ENCODE measurements at regions not wholly inside any gene's neighbourhood (a gene's known extent, or its start where the extent isn't known, plus 50 kb on each side); places are given as distances from the start of the nearest gene placed in this dataset.
A peak's percentile ranks its signal among the peaks of the same experiment; 100 is the strongest.

- DNase-seq, result no peak
Measured at GRCh38 chrX:40268188-40268520, 170.4 kb upstream of the BCOR start.

DNA sequence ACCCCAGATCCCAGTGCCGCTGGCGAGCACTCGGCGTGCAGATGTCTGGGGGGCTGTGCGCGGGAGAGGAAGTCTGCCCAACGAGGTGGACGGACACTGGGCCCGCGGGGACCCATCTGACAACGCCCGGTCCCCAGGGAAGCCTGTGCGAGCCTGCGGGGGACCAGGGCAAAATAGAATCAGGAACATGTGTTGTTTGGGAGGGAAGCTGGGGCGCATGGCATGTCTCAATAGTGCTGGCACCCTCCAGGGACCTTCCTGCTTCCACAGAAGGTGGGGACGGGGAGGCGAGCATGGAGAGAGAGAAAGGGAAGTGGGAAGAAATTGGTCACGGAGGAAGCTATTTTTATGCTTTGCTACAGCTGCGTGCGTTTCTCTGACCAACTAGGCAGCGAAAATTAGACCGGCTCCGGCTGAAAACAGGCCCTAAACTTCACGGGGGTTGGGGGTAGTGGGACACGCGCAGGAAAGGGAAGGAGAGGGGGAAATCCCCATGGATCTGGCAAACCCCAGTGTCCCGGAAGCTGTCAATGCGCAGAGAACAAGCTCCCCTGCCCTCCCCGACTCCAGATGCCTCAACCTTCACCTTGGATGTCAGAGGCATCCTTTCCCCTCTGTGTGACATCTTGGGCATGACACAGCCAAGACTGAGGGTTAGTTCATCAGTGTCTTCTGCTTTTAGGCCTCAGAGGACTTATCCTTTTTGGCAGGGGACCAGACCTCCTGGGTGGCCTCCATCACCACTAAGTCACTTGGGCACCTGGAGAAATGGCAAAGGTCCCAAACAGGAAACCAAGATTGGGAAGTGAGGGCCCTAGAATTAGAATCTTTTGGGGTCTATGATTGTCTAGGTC lies 169.8 kb upstream of the BCOR start:
- DNase-seq, result no peak

GRCh38 chrX:40266490-40267333 lies 169.0 kb upstream of the BCOR start:
- no peak for DNase-seq

- DNase-seq, result no peak
Measured at GRCh38 chrX:40265936-40266335, 168.2 kb upstream of the BCOR start.

- DNase-seq, result no peak
Measured at GRCh38 chrX:40263014-40263560, 165.3 kb upstream of the BCOR start.

GRCh38 chrX:40262157-40263013 lies 164.6 kb upstream of the BCOR start:
- no peak for DNase-seq

DNA sequence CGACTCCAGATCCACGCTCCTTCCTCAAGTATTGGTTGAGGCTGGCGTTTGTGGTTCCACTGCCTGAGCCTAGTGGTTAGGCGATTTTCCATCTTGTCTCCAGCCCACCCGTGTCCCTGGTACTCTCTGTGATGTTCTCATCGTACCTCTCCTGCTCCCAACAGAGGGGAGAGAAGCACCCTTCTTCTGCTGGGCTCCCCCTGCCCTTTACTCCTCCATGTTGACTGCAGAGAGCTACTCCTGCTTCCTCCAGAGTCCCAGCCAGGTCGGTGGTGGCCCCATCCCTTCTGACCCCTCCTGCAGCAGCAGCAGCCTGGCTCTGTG lies 164.0 kb upstream of the BCOR start:
- DNase-seq, result no peak

DNA sequence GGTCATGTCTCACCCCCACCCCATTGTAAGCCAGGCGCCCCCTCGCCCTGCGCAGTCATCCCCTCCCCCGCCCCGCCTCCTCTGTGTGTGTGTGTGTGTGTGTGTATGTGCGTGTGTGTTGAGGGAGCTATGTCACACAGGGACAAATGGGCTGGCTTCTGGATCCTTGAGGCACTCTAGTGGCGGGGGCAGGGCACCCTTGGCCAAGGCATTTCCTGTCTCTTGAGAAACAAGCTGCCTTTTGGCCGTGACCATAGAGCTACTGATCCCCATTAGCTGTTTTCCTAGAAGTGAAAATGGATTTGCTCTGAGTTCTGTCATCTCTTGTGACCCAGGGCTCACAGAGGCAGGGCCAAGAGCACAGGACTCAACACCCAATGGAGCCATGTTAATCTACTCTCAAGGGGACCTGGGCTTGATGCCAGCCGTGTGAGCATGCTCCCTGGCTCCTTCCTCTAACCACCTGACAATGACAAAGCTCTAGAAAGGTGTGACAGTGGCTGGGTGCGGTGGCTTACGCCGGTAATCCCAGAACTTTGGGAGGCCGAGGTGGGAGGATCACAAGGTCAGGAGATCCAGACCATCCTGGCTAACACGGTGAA lies 162.5 kb upstream of the BCOR start:
- no peak for DNase-seq

DNA sequence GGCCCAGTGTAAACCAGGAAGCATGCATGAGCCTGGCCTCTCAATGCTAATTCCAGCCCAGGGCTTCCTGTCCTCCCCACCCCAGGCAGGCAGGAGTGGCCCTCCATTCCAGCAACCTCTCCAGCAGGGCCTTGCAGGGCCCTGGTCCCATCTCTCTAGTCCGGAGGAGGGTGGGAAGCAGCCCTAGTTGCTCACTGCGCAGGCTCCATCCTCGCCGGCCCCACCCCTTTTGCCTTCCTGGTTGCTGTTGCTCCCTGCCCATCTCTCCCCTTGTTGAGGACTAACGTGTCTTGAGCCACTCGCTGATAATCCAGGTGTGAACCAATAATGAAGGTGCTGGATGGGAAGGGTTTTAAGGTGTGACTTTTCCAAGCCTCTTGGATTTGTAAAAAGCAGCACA lies 161.2 kb upstream of the BCOR start:
- no peak for DNase-seq

DNA sequence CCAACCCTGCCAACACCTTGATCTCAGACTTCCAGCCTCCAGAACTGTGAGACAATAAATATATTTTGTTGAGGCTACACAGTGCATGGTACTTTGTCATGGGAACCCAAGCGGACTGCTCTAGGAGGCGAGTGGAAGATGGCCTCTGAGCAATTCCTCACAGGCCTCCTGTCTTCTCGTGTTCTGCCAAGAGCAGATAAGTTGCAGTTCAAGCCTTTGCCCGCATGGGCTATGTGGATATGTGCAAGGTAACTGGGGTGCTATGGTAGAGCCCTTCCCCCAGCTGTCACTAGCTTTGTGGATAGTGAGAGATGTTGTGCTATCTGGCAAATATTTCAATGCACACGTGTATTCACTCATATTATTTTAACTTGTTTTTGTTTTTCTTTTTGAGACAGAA lies 156.0 kb upstream of the BCOR start:
- DNase-seq, result no peak

DNA sequence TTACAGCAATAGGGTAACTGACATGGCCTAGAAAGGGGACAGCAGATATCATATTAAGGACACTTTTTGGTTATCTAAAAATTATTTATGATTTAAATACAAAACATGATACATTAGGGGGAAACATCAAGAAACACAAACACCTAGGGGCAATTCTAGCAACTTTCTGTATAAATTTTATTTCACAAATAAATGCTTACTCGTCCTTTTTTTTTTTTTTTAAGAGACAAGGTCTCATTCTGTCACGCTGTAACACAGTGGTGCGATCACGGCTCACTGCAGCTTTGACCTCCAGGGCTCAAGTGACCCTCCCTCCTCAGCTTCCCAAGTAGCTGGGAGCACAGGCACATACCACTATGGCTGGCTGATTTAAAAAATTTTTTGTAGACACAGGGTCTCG lies 151.8 kb upstream of the BCOR start:
- no peak for DNase-seq

DNA sequence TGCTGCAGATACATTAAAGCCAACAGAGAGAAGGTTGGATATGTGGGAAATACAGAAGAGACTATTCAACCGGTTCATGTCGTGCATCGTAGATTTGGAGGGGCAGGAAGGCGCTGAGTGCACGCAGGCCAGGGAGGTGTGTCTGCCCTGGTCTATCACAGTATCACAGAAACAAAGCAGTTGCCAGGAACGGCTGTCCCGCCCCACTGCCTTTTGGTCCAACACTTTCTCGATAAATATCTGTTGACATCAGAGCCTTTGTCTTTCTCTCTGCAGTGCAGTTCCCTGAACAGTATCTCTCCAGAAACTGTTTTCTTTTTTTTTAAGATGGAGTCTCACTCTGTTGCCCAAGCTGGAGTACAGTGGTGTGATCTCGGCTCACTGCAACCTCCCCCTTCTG lies 151.1 kb upstream of the BCOR start:
- no peak for DNase-seq

DNA sequence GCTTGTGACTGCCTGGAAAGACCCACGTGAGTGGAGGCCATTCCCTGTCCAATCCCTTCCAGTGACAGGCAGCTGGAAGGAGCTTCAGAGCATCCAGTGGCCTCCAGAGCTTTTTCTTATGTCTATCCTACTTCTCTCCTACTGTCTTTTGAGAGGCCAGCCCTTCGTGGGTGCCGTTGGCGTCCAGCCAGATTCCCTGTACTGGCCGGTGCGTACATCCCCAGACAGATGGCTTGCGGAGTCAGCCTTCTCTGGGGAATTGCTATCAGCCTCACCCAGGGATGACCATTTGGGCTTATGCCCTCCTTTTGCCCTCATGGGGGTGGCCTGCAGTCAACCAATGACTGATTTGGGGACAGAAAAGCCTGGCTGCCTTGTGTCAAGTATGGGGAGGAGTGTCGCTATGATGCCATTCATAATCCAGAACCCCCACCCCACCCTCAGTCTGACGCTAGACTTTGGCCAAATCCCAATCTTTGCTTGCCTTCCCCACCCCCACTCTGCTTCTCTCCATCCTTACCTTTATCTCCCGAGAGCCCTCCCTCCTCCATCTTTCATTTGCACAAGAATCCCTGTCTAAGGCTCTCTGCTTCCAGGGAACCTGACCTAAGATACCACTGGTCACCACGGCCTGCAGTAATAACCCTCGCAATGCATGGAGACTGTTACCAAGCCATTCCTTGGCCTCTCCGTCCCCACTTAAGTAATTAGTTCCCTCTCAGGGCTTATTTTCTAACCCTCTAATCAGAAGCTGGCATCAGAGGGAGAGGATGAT lies 150.3 kb upstream of the BCOR start:
- DNase-seq, result no peak

GRCh38 chrX:40247382-40247781 lies 149.6 kb upstream of the BCOR start:
- DNase-seq, result no peak

- peak; percentile 2 for DNase-seq
Measured at GRCh38 chrX:40245488-40246071, 147.8 kb upstream of the BCOR start.

- DNase-seq, result no peak
Measured at GRCh38 chrX:40244980-40245379, 147.2 kb upstream of the BCOR start.

GRCh38 chrX:40243755-40244515 lies 146.2 kb upstream of the BCOR start:
- DNase-seq, result no peak

- DNase-seq, result no peak
Measured at GRCh38 chrX:40240844-40241243, 143.1 kb upstream of the BCOR start.

DNA sequence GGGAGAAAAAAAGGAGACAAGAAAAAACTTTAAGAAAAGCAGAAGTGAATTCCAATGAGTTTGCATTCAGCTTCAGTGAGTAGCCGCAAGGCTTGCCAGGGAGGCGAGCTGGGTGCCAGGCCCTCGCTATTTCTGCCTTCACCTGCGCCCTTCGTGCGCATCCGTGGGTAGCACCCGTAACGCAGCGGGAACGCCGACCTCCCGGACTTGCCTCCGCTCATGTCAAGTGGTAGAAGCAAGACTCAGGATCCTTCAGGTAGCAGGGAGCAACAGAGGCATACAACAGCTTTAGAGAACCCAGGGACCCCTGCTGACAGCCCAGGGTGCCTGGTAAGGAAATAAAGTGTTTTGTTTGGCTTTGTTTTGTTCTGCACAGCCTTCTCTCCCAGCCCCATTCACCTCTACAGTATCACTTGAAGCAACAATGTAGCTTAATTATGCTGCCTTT lies 140.0 kb upstream of the BCOR start:
- no peak for DNase-seq

DNA sequence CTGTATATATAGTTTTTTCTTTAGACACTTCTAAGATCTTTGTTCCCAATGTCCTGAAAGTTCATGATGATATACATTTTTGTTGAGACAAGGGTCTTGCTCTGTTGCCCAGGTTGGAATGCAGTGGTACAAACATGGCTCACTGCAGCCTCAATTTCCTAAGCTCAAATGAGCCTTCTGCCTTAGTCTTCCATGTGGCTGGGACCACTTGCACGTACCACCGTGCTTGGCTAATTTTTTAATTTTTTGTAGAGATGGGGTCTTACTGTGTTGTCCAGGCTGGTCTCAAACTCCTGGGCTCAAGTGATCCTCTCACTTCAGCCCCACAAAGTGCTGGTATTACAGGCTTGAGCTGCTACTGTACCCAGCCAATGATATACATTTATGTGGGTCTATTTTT lies 132.9 kb upstream of the BCOR start:
- no peak for DNase-seq

GRCh38 chrX:40227125-40227524 lies 129.4 kb upstream of the BCOR start:
- DNase-seq, result no peak

Measured in NCI-H187 treated with DMSO at 0.1 percent for 48 hours (cell line).